ENCODE measurements at regions not wholly inside any gene's neighbourhood (a gene's known extent, or its start where the extent isn't known, plus 50 kb on each side); places are given as distances from the start of the nearest gene placed in this dataset.
A peak's percentile ranks its signal among the peaks of the same experiment; 100 is the strongest.
"Not testable (repeated sequence)": the region's sequence is repeated elsewhere in the genome, so short reads cannot be mapped to it uniquely, and the experiment has no call there.

GRCh38 chrX:138270931-138271330 lies 440.6 kb downstream of the FGF13 start:
- Histone ChIP-seq H3K27ac (no peak overlapping the region), H3K4me1 (no peaks in the 10 kb centered on the region), H3K9me3 (no peaks in the 10 kb centered on the region), H3K27me3 (no peaks in the 10 kb centered on the region), H3K36me3 (no peaks in the 10 kb centered on the region), H3K4me3 (no peak overlapping the region)
- ATAC-seq (no peak), DNase-seq (no peak)
- intact Hi-C loops (cut with DNase I) = no loop called here
- no peak for TF ChIP-seq CTCF (IDR thresholded peaks at IDR 0.05)

- peak in 1 of 4 donors; percentile 41 for DNase-seq
- H3K27ac ChIP-seq; H3K4me3 ChIP-seq; H3K36me3 ChIP-seq; intact Hi-C loops (cut with DNase I); H3K4me1 ChIP-seq; H3K9me3 ChIP-seq; H3K27me3 ChIP-seq; ATAC-seq: not testable (repeated sequence)
Observed at GRCh38 chrX:138282598-138283150, 428.8 kb downstream of the FGF13 start.

GRCh38 chrX:138287205-138287877 lies 424.2 kb downstream of the FGF13 start:
- H3K9me3 ChIP-seq = no peaks in the 10 kb centered on the region
- no peak for TF ChIP-seq CTCF (IDR thresholded peaks at IDR 0.05)
- intact Hi-C loops (cut with DNase I) = no loop called here
- H3K27ac ChIP-seq = no peak overlapping the region
- no peaks in the 10 kb centered on the region for H3K36me3 ChIP-seq
- DNase-seq (no peak), ATAC-seq (no peak)
- H3K4me1 ChIP-seq = no peaks in the 10 kb centered on the region
- H3K27me3 ChIP-seq = no peaks in the 10 kb centered on the region
- no peak overlapping the region for H3K4me3 ChIP-seq

- ATAC-seq (no peak), DNase-seq (peak in 2 of 4 donors; percentile 0 to 34)
- Histone ChIP-seq H3K27ac (no peak overlapping the region), H3K9me3 (no peaks in the 10 kb centered on the region), H3K27me3 (peaks cover 0 to 6% of the 10 kb centered on the region in 2 donors), H3K4me3 (no peak overlapping the region), H3K36me3 (no peaks in the 10 kb centered on the region), H3K4me1 (no peaks in the 10 kb centered on the region)
- intact Hi-C loops (cut with DNase I) = no loop called here
- no peak for TF ChIP-seq CTCF (IDR thresholded peaks at IDR 0.05)
Observed at GRCh38 chrX:138294951-138295350, 416.6 kb downstream of the FGF13 start.

GRCh38 chrX:138298268-138298667 lies 413.2 kb downstream of the FGF13 start:
- TF ChIP-seq CTCF (IDR thresholded peaks at IDR 0.05) = no peak
- Histone ChIP-seq H3K4me1 (no peaks in the 10 kb centered on the region), H3K36me3 (no peaks in the 10 kb centered on the region), H3K4me3 (no peak overlapping the region), H3K27ac (no peak overlapping the region), H3K27me3 (peaks cover 0 to 4% of the 10 kb centered on the region in 2 donors), H3K9me3 (no peaks in the 10 kb centered on the region)
- DNase-seq (peak in 1 of 4 donors; percentile 0), ATAC-seq (no peak)
- intact Hi-C loops (cut with DNase I) = no loop called here

- Histone ChIP-seq H3K27me3 (no peaks in the 10 kb centered on the region), H3K9me3 (no peaks in the 10 kb centered on the region), H3K36me3 (no peaks in the 10 kb centered on the region), H3K27ac (no peak overlapping the region), H3K4me1 (no peaks in the 10 kb centered on the region), H3K4me3 (no peak overlapping the region)
- intact Hi-C loops (cut with DNase I) = no loop called here
- ATAC-seq = no peak
- DNase-seq = no peak
- TF ChIP-seq CTCF (IDR thresholded peaks at IDR 0.05) = no peak
Observed at GRCh38 chrX:138345801-138346200, 365.7 kb downstream of the FGF13 start.

Data from left lung (tissue), 4 donors.